DOHH2 (cell line): ENCODE measurements at regions not wholly inside any gene's neighbourhood (a gene's known extent, or its start where the extent isn't known, plus 50 kb on each side); places are given as distances from the start of the nearest gene placed in this dataset.

Experiments used
- CTCF ChIP-seq: fragments of 200-600 bp; sonication (generic); IDR thresholded peaks from one replicate; pipeline ENCODE4 v1.5.1; 2014; ENCODE audit warnings: antibody characterized with exemption, mild to moderate bottlenecking, low read depth, low read length; ENCODE audit not compliant: poor library complexity, severe bottlenecking
- EZH2phosphoT487 ChIP-seq: fragments of 200-600 bp; sonication (generic); IDR thresholded peaks from 2 replicates; pipeline ENCODE4 v1.6.1; 2017; ENCODE audit warnings: borderline replicate concordance, mild to moderate bottlenecking, antibody characterized with exemption, low read length, moderate library complexity, mixed read lengths

- TF ChIP-seq CTCF = no peak
- TF ChIP-seq EZH2phosphoT487 = no peak
Measured at GRCh38 chr7:46033592-46033991, 112.5 kb upstream of the IGFBP3 start.
